ENCODE measurements at regions not wholly inside any gene's neighbourhood (a gene's known extent, or its start where the extent isn't known, plus 50 kb on each side); places are given as distances from the start of the nearest gene placed in this dataset.

- H3K9me3 ChIP-seq (replicated peaks; ENCODE audit: control insufficient read depth, insufficient read depth, low read depth, low read length), result no peaks in the 10 kb centered on the region
- no peaks in the 10 kb centered on the region for H3K27me3 ChIP-seq (ENCODE audit: control insufficient read depth in 2 of 2, insufficient read depth in 2 of 2, low read length in 2 of 2)
- no TSS peak for BruUV-seq (replicated peaks)
- DNase-seq (ENCODE audit: extremely low read depth in 1 of 4, low spot score in 3 of 4), result no peak
- no peaks in the 10 kb centered on the region for H3K9me1 ChIP-seq (ENCODE audit: control insufficient read depth, insufficient read depth, low read length)
- CTCF ChIA-PET (ENCODE audit: low intra/inter-chr PET ratio), result no interaction called here
- H3K4me2 ChIP-seq (ENCODE audit: insufficient read depth, low read length), result no peak overlapping the region
- no peaks in the 10 kb centered on the region for H3K36me3 ChIP-seq (ENCODE audit: control insufficient read depth, insufficient read depth, low read length)
- H3K79me2 ChIP-seq (ENCODE audit: control insufficient read depth, insufficient read depth, low read length), result no peaks in the 10 kb centered on the region
- POLR2A ChIA-PET, result no interaction called here
- H3K27ac ChIP-seq (ENCODE audit: extremely low read depth, low read depth, low read length), result no peak overlapping the region
- TF ChIP-seq ZNF12 (CRISPR knock-in tag; IDR thresholded peaks at IDR 0.05) (no peak), TAL1 (IDR thresholded peaks at IDR 0.05) (no peak), KAT8 (IDR thresholded peaks at IDR 0.05; ENCODE audit: low read depth) (no peak), SP2 (IDR thresholded peaks at IDR 0.05; ENCODE audit: extremely low read depth, low read depth, low read length, poor library complexity, severe bottlenecking) (no peak), PPARD (CRISPR knock-in tag; IDR thresholded peaks at IDR 0.05) (no peak), ZNF316 (IDR thresholded peaks at IDR 0.05) (no peak), ZNF175 (CRISPR knock-in tag; IDR thresholded peaks at IDR 0.05; ENCODE audit: low read depth) (no peak), TBL1XR1 (IDR thresholded peaks at IDR 0.05; ENCODE audit: low read length in 2 of 2) (no peak), ZNF449 (CRISPR knock-in tag; IDR thresholded peaks at IDR 0.05) (no peak), KDM1A (IDR thresholded peaks at IDR 0.05) (no peak), NCOR1 (IDR thresholded peaks at IDR 0.05) (no peak), HDAC6 (IDR thresholded peaks at IDR 0.05; ENCODE audit: low read depth, low read length) (no peak), FOSL1 (tag; conservative IDR thresholded peaks at IDR 0.05) (no peak), SREBF2 (CRISPR knock-in tag; IDR thresholded peaks at IDR 0.05) (no peak), ZBTB2 (IDR thresholded peaks at IDR 0.05) (no peak)
- in situ Hi-C loops (cut with MboI), result no loop called here
- no peak for FAIRE-seq
- no peak for ATAC-seq
- intact Hi-C loops (cut with micrococcal nuclease), result no loop called here
- no peak overlapping the region for H3K9ac ChIP-seq (ENCODE audit: insufficient read depth in 1 of 2, low read depth in 2 of 2, low read length in 2 of 2)
- no peak overlapping the region for H2AFZ ChIP-seq (ENCODE audit: low read depth, low read length)
- no peaks in the 10 kb centered on the region for H3K4me1 ChIP-seq (replicated peaks in 1 of 2; ENCODE audit: control insufficient read depth in 2 of 2, insufficient read depth in 2 of 2, low read length in 2 of 2)
- no peaks in the 10 kb centered on the region for H4K20me1 ChIP-seq (replicated peaks; ENCODE audit: control insufficient read depth, insufficient read depth, low read length)
- no peak overlapping the region for H3K4me3 ChIP-seq
These were observed 230.8 kb upstream of the NAV3 start for GRCh38 chr12:77599782-77600467.
